ENCODE measurements at regions not wholly inside any gene's neighbourhood (a gene's known extent, or its start where the extent isn't known, plus 50 kb on each side); places are given as distances from the start of the nearest gene placed in this dataset.

GRCh38 chr21:27157097-27157496 lies 190.2 kb upstream of the ADAMTS5 start:
- POLR2A ChIA-PET = no interaction called here
- 2% methylated on average over 7 of the region's 7 CpGs for WGBS (ENCODE audit: insufficient coverage, low coverage, missing lambda C conversion rate)
- no peak for TF ChIP-seq ETV5 (CRISPR knock-in tag; IDR thresholded peaks at IDR 0.05; ENCODE audit: low read depth)
- no peak for TF ChIP-seq ATF7 (IDR thresholded peaks at IDR 0.05)
- no peak for TF ChIP-seq THAP12 (CRISPR knock-in tag; IDR thresholded peaks at IDR 0.05)
- no peak for TF ChIP-seq CCAR2 (IDR thresholded peaks at IDR 0.05; ENCODE audit: low read depth, low read length)
- TF ChIP-seq BRF1 (IDR thresholded peaks at IDR 0.05; ENCODE audit: borderline replicate concordance, extremely low read depth, insufficient read length) = no peak
- TF ChIP-seq CBX2 (IDR thresholded peaks at IDR 0.05; ENCODE audit: insufficient read depth, low read length, poor library complexity, severe bottlenecking) = no peak
- TF ChIP-seq MECOM (CRISPR knock-in tag; IDR thresholded peaks at IDR 0.05) = no peak
- TF ChIP-seq AFF1 (IDR thresholded peaks at IDR 0.05; ENCODE audit: low read depth in 1 of 2, partially characterized antibody in 2 of 2) = no peak
- TF ChIP-seq MITF (IDR thresholded peaks at IDR 0.05) = no peak
- TF ChIP-seq ETS1 (conservative IDR thresholded peaks at IDR 0.05; ENCODE audit: control insufficient read depth, low read depth, low read length) = no peak
- TF ChIP-seq TARDBP (IDR thresholded peaks at IDR 0.05) = no peak
- TF ChIP-seq YY1 (IDR thresholded peaks at IDR 0.05; ENCODE audit: borderline replicate concordance in 1 of 3, control insufficient read depth in 1 of 3, extremely low read depth in 1 of 3, insufficient read depth in 3 of 3, insufficient read length in 1 of 3, insufficient replicate concordance in 2 of 3, low read depth in 1 of 3, low read length in 2 of 3) = no peak
- no peak for TF ChIP-seq CHD4 (IDR thresholded peaks at IDR 0.05; ENCODE audit: insufficient read depth, insufficient replicate concordance, low read depth, low read length, poor library complexity, severe bottlenecking)

More at GRCh38 chr21:27157097-27157496, 190.2 kb upstream of the ADAMTS5 start:
- Histone ChIP-seq H3K4me2 (ENCODE audit: insufficient read depth, low read length) (no peak overlapping the region), H3K4me1 (replicated peaks in 1 of 2; ENCODE audit: control insufficient read depth in 2 of 2, insufficient read depth in 2 of 2, low read length in 2 of 2) (no peaks in the 10 kb centered on the region), H3K9ac (ENCODE audit: insufficient read depth in 1 of 2, low read depth in 2 of 2, low read length in 2 of 2) (no peak overlapping the region), H3K79me2 (ENCODE audit: control insufficient read depth, insufficient read depth, low read length) (no peaks in the 10 kb centered on the region), H3K4me3 (no peak overlapping the region), H2AFZ (ENCODE audit: low read depth, low read length) (no peak overlapping the region), H3K9me3 (replicated peaks; ENCODE audit: control insufficient read depth, insufficient read depth, low read depth, low read length) (peaks cover 1% of the 10 kb centered on the region; the same call in 1 of the 2 replicates), H3K9me1 (ENCODE audit: control insufficient read depth, insufficient read depth, low read length) (no peaks in the 10 kb centered on the region), H3K36me3 (ENCODE audit: control insufficient read depth, insufficient read depth, low read length) (no peaks in the 10 kb centered on the region), H4K20me1 (replicated peaks; ENCODE audit: control insufficient read depth, insufficient read depth, low read length) (no peaks in the 10 kb centered on the region), H3K27me3 (ENCODE audit: control insufficient read depth in 2 of 2, insufficient read depth in 2 of 2, low read length in 2 of 2) (no peaks in the 10 kb centered on the region), H3K27ac (ENCODE audit: extremely low read depth, low read depth, low read length) (no peak overlapping the region)
- in situ Hi-C loops (cut with MboI) = no loop called here
- DNase-seq (ENCODE audit: extremely low read depth in 1 of 4, low spot score in 3 of 4) (no peak), ATAC-seq (no peak), FAIRE-seq (no peak)
- no TSS peak for BruUV-seq (replicated peaks)
- CTCF ChIA-PET (ENCODE audit: low intra/inter-chr PET ratio) = no interaction called here
- intact Hi-C loops (cut with micrococcal nuclease) = no loop called here
